ENCODE measurements at regions not wholly inside any gene's neighbourhood (a gene's known extent, or its start where the extent isn't known, plus 50 kb on each side); places are given as distances from the start of the nearest gene placed in this dataset.

DNA sequence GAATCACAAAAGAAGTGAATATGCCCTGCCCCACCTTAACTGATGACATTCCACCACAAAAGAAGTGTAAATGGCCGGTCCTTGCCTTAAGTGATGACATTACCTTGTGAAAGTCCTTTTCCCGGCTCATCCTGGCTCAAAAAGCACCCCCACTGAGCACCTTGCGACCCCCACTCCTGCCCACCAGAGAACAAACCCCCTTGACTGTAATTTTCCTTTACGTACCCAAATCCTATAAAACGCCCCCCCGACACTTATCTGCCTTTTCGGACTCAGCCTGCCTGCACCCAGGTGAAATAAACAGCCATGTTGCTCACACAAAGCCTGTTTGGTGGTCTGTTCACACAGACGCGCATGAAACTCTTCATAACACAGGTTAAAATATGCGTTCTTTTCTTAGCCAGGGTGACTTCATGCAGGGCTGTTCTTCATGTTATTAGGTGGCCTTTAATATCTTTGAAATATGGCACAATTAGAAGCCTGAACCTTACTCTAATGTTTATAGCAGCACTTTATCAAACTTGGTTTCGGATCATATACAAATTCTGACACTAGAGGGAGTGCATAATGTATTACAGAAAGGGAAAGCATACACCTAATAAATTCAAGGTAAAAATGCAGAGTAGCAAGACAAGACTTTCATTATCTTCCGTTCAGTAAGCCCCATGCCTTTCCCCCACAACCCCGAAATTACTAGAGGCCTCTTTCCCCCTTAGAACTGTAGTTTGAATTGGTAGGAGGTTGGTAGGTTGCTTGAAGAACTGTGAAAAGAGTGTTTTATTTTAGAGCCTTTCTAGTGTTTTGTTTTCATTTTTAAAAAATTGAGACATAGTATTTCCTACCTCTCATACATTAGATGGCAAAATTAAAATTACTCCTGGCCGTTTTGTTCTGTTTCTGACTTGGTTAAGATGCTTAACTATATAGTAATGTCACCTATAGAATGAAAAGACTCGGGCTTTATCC lies 117.9 kb downstream of the NPY start:
- no peak overlapping the region for H3K4me3 Mint-ChIP-seq
- CTCF ChIA-PET, result interaction anchor here (0.7 kb wide), 1 partner anchor 178 kb away, joined by 3 read pairs; no protein-coding TSS in a partner anchor
- no peaks in the 10 kb centered on the region for H3K27me3 Mint-ChIP-seq
- DNase-seq, result no peak
- H3K4me1 Mint-ChIP-seq (ENCODE audit: low read depth), result peaks cover 8% of the 10 kb centered on the region
- intact Hi-C loops (cut with micrococcal nuclease), result loop anchor here (5.0 to 10.0 kb wide), 3 partner anchors 170 to 263 kb away; partner anchors contain the start of gene PALS2
- H3K9me3 Mint-ChIP-seq, result no peaks in the 10 kb centered on the region
- POLR2A ChIA-PET, result no interaction called here
- no peak overlapping the region for H3K27ac Mint-ChIP-seq
- H3K36me3 Mint-ChIP-seq, result no peaks in the 10 kb centered on the region

DNA sequence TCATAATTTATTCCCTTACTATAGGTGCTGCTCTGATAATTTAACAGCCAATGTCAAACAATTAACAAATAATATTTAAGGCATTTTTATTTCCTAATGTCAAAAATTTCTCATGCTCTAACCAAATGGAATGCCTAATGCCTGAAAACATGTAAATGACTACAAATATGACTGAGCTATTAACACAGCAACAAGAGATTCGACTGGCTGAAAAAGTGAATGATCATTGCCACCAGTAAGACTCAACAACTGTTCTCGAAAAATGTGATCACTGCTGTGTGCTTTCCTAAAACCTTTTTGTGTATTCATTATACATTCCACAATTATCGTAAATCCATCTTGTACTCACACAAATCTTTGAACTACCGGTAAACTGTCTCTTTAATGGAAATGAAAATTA lies 118.7 kb downstream of the NPY start:
- intact Hi-C loops (cut with micrococcal nuclease), result loop anchor here (5.0 to 10.0 kb wide), 3 partner anchors 170 to 262 kb away; partner anchors contain the start of gene PALS2
- Mint-ChIP-seq H3K4me1 (ENCODE audit: low read depth) (peaks cover 8% of the 10 kb centered on the region), H3K9me3 (no peaks in the 10 kb centered on the region), H3K36me3 (no peaks in the 10 kb centered on the region), H3K4me3 (no peak overlapping the region), H3K27me3 (no peaks in the 10 kb centered on the region), H3K27ac (no peak overlapping the region)
- no peak for DNase-seq
- POLR2A ChIA-PET, result no interaction called here
- CTCF ChIA-PET, result interaction anchor here (0.7 kb wide), 1 partner anchor 178 kb away, joined by 3 read pairs; no protein-coding TSS in a partner anchor

DNA sequence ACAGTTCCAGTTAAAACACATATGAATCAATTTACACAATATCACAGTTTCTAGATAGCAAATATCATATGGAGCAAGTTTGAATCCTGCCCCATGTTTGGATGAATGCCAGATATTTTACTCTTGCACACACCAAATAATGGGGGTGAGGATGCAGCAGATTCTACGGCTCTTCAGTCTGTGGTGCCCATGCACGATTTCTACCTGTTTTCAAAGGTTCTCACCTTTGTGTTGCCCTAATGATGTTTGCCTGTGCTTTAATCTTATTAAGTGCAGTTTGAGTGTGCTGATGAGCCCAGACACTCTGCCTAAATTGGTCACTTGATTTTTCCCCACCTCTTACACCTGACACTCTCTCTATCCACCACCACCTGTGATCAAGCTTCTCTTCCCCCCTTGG lies 119.6 kb downstream of the NPY start:
- DNase-seq, result no peak
- ChIA-PET POLR2A (no interaction called here), CTCF (no interaction called here)
- H3K36me3 Mint-ChIP-seq, result no peaks in the 10 kb centered on the region
- H3K4me1 Mint-ChIP-seq (ENCODE audit: low read depth), result peaks cover 8% of the 10 kb centered on the region
- no peaks in the 10 kb centered on the region for H3K9me3 Mint-ChIP-seq
- intact Hi-C loops (cut with micrococcal nuclease), result loop anchor here (5.0 to 10.0 kb wide), 3 partner anchors 169 to 261 kb away; partner anchors contain the start of gene PALS2
- H3K4me3 Mint-ChIP-seq, result no peak overlapping the region
- H3K27me3 Mint-ChIP-seq, result no peaks in the 10 kb centered on the region
- H3K27ac Mint-ChIP-seq, result no peak overlapping the region

DNA sequence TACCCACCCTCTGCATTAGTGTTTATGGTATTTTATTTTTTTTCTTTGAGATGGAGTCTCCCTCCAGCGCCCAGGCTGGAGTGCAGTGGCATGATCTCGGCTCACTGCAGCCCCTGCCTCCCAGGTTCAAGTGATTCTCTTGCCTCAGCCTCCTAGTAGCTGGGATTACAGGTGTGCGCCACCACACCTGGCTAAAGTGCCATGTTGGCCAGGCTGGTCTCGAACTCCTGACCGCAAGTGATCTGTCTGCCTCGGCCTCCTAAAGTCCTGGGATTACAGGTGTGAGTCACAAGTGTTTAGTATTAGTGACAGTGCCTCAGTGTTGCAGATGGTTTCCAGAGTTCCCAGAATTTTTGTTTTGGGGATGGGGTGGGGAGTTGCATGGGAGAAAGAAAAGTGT lies 120.3 kb downstream of the NPY start:
- intact Hi-C loops (cut with micrococcal nuclease), result loop anchor here (5.0 to 10.0 kb wide), 3 partner anchors 168 to 260 kb away; partner anchors contain the start of gene PALS2
- H3K27ac Mint-ChIP-seq, result no peak overlapping the region
- H3K27me3 Mint-ChIP-seq, result no peaks in the 10 kb centered on the region
- ChIA-PET POLR2A (no interaction called here), CTCF (no interaction called here)
- no peak for DNase-seq
- no peaks in the 10 kb centered on the region for H3K9me3 Mint-ChIP-seq
- no peaks in the 10 kb centered on the region for H3K36me3 Mint-ChIP-seq
- peaks cover 8% of the 10 kb centered on the region for H3K4me1 Mint-ChIP-seq (ENCODE audit: low read depth)
- no peak overlapping the region for H3K4me3 Mint-ChIP-seq

DNA sequence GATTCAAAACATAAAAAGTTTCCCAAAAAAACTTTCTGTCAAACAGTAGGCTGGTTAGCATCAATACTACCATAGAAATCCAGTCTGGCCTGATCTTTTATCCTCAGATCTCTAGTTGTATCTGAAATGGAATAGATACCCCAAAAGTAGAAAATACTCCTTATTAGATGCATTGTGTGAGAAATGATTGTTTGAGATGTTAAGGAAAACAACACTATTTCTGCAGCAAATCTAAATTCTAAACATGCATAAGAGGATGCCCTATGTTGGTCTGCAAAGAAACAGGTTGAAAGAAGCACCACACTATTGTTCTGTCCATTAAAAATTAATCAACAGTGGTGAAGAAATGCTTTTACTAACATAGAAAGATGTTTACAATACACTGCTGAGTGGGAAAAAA lies 121.0 kb downstream of the NPY start:
- ChIA-PET POLR2A (no interaction called here), CTCF (interaction anchor here (1.1 kb wide), 1 partner anchor 261 kb away, joined by 4 read pairs; no protein-coding TSS in a partner anchor)
- Mint-ChIP-seq H3K9me3 (no peaks in the 10 kb centered on the region), H3K4me3 (no peak overlapping the region), H3K27ac (no peak overlapping the region), H3K4me1 (ENCODE audit: low read depth) (peaks cover 8% of the 10 kb centered on the region), H3K27me3 (no peaks in the 10 kb centered on the region), H3K36me3 (no peaks in the 10 kb centered on the region)
- DNase-seq, result no peak
- intact Hi-C loops (cut with micrococcal nuclease), result loop anchor here (10.0 kb wide), 1 partner anchor 260 kb away; no protein-coding TSS in a partner anchor

DNA sequence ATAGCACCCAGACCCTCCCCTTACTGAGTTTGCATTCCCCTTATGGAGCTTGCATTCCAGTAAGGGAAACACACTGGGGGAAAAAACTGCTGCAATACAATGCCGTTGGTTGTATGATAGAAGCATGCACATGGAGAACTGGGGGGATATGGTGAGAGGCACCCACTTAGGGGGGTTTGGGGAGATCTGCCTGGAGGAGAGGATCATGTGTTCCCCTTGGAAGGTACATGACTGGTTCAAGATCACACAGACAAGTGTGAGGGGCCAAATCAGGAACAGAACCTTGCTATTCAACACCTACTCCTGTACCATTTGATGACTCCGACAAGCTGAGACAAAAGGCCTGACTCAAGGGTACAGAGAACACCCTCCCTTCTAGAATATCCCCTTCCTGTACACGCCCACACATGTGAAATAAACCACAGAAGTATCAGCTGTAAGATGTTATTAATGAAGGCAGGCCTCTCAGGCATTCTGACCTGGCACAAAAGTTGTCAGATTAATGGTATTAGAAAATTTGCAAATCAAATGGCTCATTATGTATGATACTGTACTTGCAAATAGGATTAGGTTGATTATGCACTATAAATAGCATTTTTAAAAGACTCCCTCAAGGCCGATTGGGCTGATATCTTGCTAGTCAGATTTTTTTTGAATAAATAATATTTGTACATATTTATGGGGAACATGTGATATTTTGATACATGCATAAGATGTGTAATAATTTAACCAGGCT lies 122.2 kb downstream of the NPY start:
- Mint-ChIP-seq H3K4me3 (no peak overlapping the region), H3K9me3 (no peaks in the 10 kb centered on the region), H3K27ac (no peak overlapping the region), H3K36me3 (no peaks in the 10 kb centered on the region), H3K27me3 (no peaks in the 10 kb centered on the region), H3K4me1 (ENCODE audit: low read depth) (peaks cover 8% of the 10 kb centered on the region)
- ChIA-PET POLR2A (no interaction called here), CTCF (interaction anchor here (1.1 kb wide), 1 partner anchor 260 kb away, joined by 4 read pairs; no protein-coding TSS in a partner anchor)
- intact Hi-C loops (cut with micrococcal nuclease), result loop anchor here (10.0 kb wide), 1 partner anchor 259 kb away; no protein-coding TSS in a partner anchor
- no peak for DNase-seq

DNA sequence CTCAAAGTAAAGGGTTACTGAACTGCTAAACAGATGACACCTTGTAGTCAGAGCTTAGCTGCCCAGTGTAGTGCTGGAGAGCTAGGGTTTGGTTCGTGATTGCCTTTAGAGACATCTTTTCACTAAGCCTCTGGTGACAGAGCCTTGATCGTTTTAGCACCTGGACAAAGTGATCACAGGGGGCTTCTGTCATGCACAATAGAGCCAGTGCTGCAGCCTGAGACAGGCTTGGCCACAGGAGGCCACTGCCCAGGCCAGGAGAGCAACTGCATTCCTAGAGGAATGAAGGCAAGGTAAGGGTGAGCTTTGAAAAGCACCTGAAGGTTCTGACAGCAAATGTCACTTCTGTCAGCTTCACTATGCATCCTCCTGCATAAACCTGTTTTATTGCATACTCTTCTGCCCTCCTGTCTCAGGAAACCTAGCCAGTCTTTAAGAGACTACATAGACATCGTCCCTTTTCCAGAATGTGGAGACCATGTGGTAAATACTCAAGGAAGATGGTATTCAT lies 122.9 kb downstream of the NPY start:
- Mint-ChIP-seq H3K27me3 (peaks cover 3% of the 10 kb centered on the region), H3K4me3 (no peak overlapping the region), H3K36me3 (no peaks in the 10 kb centered on the region), H3K4me1 (ENCODE audit: low read depth) (peaks cover 8% of the 10 kb centered on the region), H3K27ac (no peak overlapping the region), H3K9me3 (no peaks in the 10 kb centered on the region)
- no peak for DNase-seq
- ChIA-PET CTCF (no interaction called here), POLR2A (no interaction called here)
- intact Hi-C loops (cut with micrococcal nuclease), result loop anchor here (10.0 kb wide), 1 partner anchor 258 kb away; no protein-coding TSS in a partner anchor

DNA sequence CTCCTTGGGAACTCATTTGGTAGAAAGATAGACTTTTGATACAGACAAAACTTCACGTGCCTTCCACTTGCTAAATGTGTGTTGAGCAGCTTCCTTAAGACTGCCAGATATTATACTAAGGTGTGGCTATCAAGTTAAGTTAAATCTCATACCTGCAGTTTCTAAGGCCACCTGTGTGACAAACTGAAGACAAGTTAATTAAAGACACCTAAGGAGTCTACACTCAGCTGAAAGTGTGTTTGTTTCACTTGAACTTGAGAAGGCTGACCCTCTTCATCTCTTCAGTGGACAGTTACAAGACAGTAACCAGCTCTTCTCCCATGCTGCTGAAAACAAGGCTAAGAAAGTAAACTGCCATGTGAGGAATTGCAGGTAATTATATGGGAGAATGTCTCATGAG lies 124.0 kb downstream of the NPY start:
- CTCF ChIA-PET, result no interaction called here
- DNase-seq, result no peak
- no peaks in the 10 kb centered on the region for H3K36me3 Mint-ChIP-seq
- POLR2A ChIA-PET, result no interaction called here
- peaks cover 8% of the 10 kb centered on the region for H3K4me1 Mint-ChIP-seq (ENCODE audit: low read depth)
- H3K27me3 Mint-ChIP-seq, result peaks cover 8% of the 10 kb centered on the region
- no peaks in the 10 kb centered on the region for H3K9me3 Mint-ChIP-seq
- intact Hi-C loops (cut with micrococcal nuclease), result loop anchor here (10.0 kb wide), 1 partner anchor 257 kb away; no protein-coding TSS in a partner anchor
- H3K4me3 Mint-ChIP-seq, result no peak overlapping the region
- H3K27ac Mint-ChIP-seq, result no peak overlapping the region

DNA sequence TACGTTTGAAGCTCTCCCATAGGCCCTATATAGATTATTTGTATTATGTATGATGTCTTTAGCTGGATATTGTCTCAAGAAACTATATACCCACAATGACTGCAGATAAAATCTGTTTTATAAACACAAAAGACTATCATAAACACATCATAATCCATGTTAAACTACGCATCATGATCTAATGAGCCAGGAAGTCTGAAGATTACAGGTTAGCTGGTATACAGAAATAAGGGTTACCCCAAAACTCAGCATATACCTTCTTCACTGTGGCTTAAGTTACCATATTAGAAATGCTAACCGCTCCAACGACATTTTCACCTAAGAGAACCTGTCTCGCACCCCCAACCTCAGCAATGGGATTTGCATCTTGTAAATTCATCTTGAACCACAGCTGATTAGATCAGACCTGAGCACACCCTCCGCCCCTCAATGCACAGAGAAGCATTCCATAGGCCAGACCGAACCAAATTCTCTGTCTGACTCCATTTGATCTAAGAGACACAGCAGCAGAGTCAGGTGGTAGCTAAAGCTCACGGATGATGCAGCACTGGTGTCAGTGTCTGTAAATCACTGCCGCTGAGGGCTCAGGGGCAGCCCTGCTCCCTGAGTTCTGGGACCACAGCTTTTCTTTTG lies 124.9 kb downstream of the NPY start:
- no peaks in the 10 kb centered on the region for H3K36me3 Mint-ChIP-seq
- H3K4me1 Mint-ChIP-seq (ENCODE audit: low read depth), result peaks cover 8% of the 10 kb centered on the region
- no peak overlapping the region for H3K27ac Mint-ChIP-seq
- intact Hi-C loops (cut with micrococcal nuclease), result loop anchor here (10.0 kb wide), 1 partner anchor 256 kb away; no protein-coding TSS in a partner anchor
- ChIA-PET CTCF (no interaction called here), POLR2A (no interaction called here)
- DNase-seq, result no peak
- H3K9me3 Mint-ChIP-seq, result peaks cover 3% of the 10 kb centered on the region
- no peak overlapping the region for H3K4me3 Mint-ChIP-seq
- peaks cover 8% of the 10 kb centered on the region for H3K27me3 Mint-ChIP-seq

DNA sequence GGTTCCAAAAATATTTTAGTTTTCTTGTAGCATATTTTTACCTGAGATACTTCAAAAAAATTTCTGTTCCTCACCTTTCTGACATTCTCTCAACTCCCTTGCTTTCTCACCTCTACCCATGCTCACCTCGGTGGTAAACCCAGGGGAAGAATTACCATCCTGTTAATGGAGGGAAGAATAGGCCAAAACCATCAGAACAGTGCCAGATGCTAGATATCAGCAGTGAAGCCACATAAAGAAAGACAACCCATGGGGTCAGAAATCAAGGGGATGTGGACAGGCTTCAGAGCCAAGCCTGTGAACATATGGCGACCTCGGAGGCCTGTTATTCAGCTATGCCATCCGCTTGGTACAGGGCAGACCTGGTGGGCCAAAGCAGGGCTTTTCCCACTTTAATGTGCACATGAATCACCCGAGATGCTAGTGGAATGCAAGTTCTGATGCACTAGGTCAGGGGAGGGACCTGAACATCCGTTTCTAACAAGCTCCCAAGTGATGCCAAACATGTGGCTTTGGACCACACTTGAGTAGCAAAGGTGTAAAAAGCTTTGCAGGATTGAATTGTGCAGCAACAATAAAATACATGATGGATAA lies 125.5 kb downstream of the NPY start:
- no peaks in the 10 kb centered on the region for H3K36me3 Mint-ChIP-seq
- peaks cover 8% of the 10 kb centered on the region for H3K9me3 Mint-ChIP-seq
- peaks cover 10% of the 10 kb centered on the region for H3K27me3 Mint-ChIP-seq
- peaks cover 8% of the 10 kb centered on the region for H3K4me1 Mint-ChIP-seq (ENCODE audit: low read depth)
- ChIA-PET CTCF (no interaction called here), POLR2A (no interaction called here)
- no peak overlapping the region for H3K4me3 Mint-ChIP-seq
- intact Hi-C loops (cut with micrococcal nuclease), result loop anchor here (10.0 kb wide), 1 partner anchor 255 kb away; no protein-coding TSS in a partner anchor
- DNase-seq, result no peak
- no peak overlapping the region for H3K27ac Mint-ChIP-seq

DNA sequence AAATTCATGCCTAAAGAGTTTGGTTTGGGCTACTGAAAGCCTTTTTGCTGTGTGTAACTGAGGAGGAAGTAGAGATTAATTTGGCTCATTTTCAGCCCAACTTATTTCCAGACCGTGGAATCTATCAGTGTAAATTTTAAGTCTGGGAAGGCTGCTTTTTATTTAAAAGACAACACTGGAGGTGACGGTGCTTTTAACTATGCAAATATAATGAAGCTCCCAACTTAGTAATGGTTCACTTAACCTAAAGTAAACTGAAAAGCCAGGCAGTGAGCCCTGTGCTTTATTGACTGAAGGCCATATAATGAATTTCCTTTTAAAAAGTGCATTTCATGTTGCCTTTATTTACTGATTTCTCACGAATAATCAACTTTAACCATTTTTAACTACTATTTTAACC lies 127.2 kb downstream of the NPY start:
- POLR2A ChIA-PET, result no interaction called here
- intact Hi-C loops (cut with micrococcal nuclease), result no loop called here
- H3K27ac Mint-ChIP-seq, result no peak overlapping the region
- no peak for DNase-seq
- H3K36me3 Mint-ChIP-seq, result no peaks in the 10 kb centered on the region
- H3K9me3 Mint-ChIP-seq, result peaks cover 8% of the 10 kb centered on the region
- H3K4me1 Mint-ChIP-seq (ENCODE audit: low read depth), result peaks cover 2% of the 10 kb centered on the region
- peaks cover 10% of the 10 kb centered on the region for H3K27me3 Mint-ChIP-seq
- H3K4me3 Mint-ChIP-seq, result no peak overlapping the region
- CTCF ChIA-PET, result no interaction called here

Measured in activated CD4-positive, alpha-beta memory T cell treated with anti-CD3 and anti-CD28 coated beads for 36 hours (primary cell).